CD14-positive monocyte (primary cell): ENCODE measurements at regions not wholly inside any gene's neighbourhood (a gene's known extent, or its start where the extent isn't known, plus 50 kb on each side); places are given as distances from the start of the nearest gene placed in this dataset.

Source experiments
- DNase-seq, 3 donors: peaks; one replicate each; pipeline ENCODE4 v3.0.0-alpha.2; 2011 to 2022
- H2AFZ ChIP-seq: 2 replicates; pipeline ENCODE4 v1.6.0; 2012; ENCODE audit warnings: mild to moderate bottlenecking, low read depth, low read length, inconsistent platforms; ENCODE audit not compliant: insufficient read depth, poor library complexity, severe bottlenecking
- H3K27ac ChIP-seq, 2 donors: 1 replicate in 1 of 2; 2 replicates in 1 of 2; pipeline ENCODE4 v1.5.1; 2012 to 2013; ENCODE audit warnings: low read length in 2 of 2, control low read depth in 1 of 2, inconsistent platforms in 1 of 2, low read depth in 1 of 2, mild to moderate bottlenecking in 1 of 2
- H3K27me3 ChIP-seq, 2 donors: one replicate each; pipeline versions ENCODE4 v1.6.0 to v1.6.1; 2011 to 2013; ENCODE audit warnings: low read length in 2 of 2; ENCODE audit not compliant: control insufficient read depth in 2 of 2, insufficient read depth in 2 of 2
- H3K36me3 ChIP-seq, 2 donors: replicated peaks in 1 of 2; 1 replicate in 1 of 2; 2 replicates in 1 of 2; pipeline versions ENCODE4 v1.5.1 to v1.6.1; 2012 to 2013; ENCODE audit warnings: low read length in 2 of 2, control low read depth in 1 of 2, inconsistent platforms in 1 of 2, mild to moderate bottlenecking in 1 of 2; ENCODE audit not compliant: insufficient read depth in 2 of 2, control insufficient read depth in 1 of 2
- H3K4me1 ChIP-seq, 2 donors: 1 replicate in 1 of 2; 2 replicates in 1 of 2; pipeline versions ENCODE4 v1.5.1 to v1.6.1; 2012 to 2013; ENCODE audit warnings: low read length in 2 of 2, control low read depth in 1 of 2, inconsistent platforms in 1 of 2, mild to moderate bottlenecking in 1 of 2, moderate library complexity in 1 of 2; ENCODE audit not compliant: insufficient read depth in 2 of 2, control insufficient read depth in 1 of 2
- H3K4me2 ChIP-seq: replicated peaks from 2 replicates; pipeline ENCODE3; 2012; ENCODE audit warnings: low read length, moderate library complexity, mild to moderate bottlenecking; ENCODE audit not compliant: poor library complexity, severe bottlenecking; ENCODE audit errors: extremely low read depth
- H3K4me3 ChIP-seq, 3 experiments: fragments of 200-600 bp in 1 of 3; sonication (generic) in 1 of 3; replicated peaks in 1 of 3; 1 replicate in 2 of 3; 2 replicates in 1 of 3; pipeline ENCODE4 v1.5.1; 2011 to 2013; ENCODE audit warnings: low read length in 3 of 3, mild to moderate bottlenecking in 3 of 3, control low read depth in 2 of 3, low read depth in 2 of 3, inconsistent platforms in 1 of 3, moderate library complexity in 1 of 3
- H3K79me2 ChIP-seq: 2 replicates; pipeline ENCODE4 v1.6.0; 2012; ENCODE audit warnings: mild to moderate bottlenecking, control low read depth, inconsistent platforms, low read length, moderate library complexity; ENCODE audit not compliant: insufficient read depth
- H3K9ac ChIP-seq: 2 replicates; pipeline ENCODE4 v1.6.0; 2017; ENCODE audit warnings: low read length, mild to moderate bottlenecking; ENCODE audit not compliant: insufficient read depth, poor library complexity, severe bottlenecking
- H3K9me3 ChIP-seq, 2 donors: replicated peaks in 1 of 2; 1 replicate in 1 of 2; 2 replicates in 1 of 2; pipeline versions ENCODE4 v1.5.1 to v1.6.1; 2012 to 2013; ENCODE audit warnings: low read length in 2 of 2, control low read depth in 1 of 2; ENCODE audit not compliant: control insufficient read depth in 1 of 2, insufficient read depth in 1 of 2
- H4K20me1 ChIP-seq: 2 replicates; pipeline ENCODE4 v1.6.0; 2012; ENCODE audit warnings: mild to moderate bottlenecking, low read length, control low read depth, moderate library complexity; ENCODE audit not compliant: insufficient read depth
- H3K27ac Mint-ChIP-seq, 7 donors: one replicate each; pipeline ENCODE4 v1.8.0; 2020; ENCODE audit warnings: mild to moderate bottlenecking in 7 of 7, mixed read lengths in 7 of 7, moderate library complexity in 6 of 7, inconsistent platforms in 2 of 7
- H3K27me3 Mint-ChIP-seq, 3 donors: one replicate each; pipeline ENCODE4 v1.8.0; 2021 to 2022; ENCODE audit warnings: low read depth in 3 of 3, mild to moderate bottlenecking in 3 of 3, mixed read lengths in 3 of 3, moderate library complexity in 3 of 3, inconsistent platforms in 1 of 3
- H3K36me3 Mint-ChIP-seq, 2 donors: one replicate each; pipeline ENCODE4 v1.8.0; 2020; ENCODE audit warnings: mixed read lengths in 2 of 2, inconsistent platforms in 1 of 2, mild to moderate bottlenecking in 1 of 2
- H3K4me1 Mint-ChIP-seq: one replicate; pipeline ENCODE4 v1.8.0; 2020; ENCODE audit warnings: mild to moderate bottlenecking, mixed read lengths
- H3K4me3 Mint-ChIP-seq, 2 donors: one replicate each; pipeline ENCODE4 v1.8.0; 2020; ENCODE audit warnings: mild to moderate bottlenecking in 2 of 2, mixed read lengths in 2 of 2, moderate library complexity in 1 of 2
- H3K9me3 Mint-ChIP-seq, 7 donors: one replicate each; pipeline ENCODE4 v1.8.0; 2020 to 2022; ENCODE audit warnings: mixed read lengths in 7 of 7, mild to moderate bottlenecking in 6 of 7, moderate library complexity in 6 of 7, inconsistent platforms in 2 of 7
- CTCF ChIP-seq: fragments of 200-600 bp; IDR thresholded peaks from one replicate; pipeline ENCODE4 v1.8.0; 2022; ENCODE audit warnings: antibody characterized with exemption, mild to moderate bottlenecking
- WGBS: methylation state at CpG from one replicate; pipeline ENCODE4 v1.1.5; 2013; ENCODE audit warnings: missing lambda C conversion rate; ENCODE audit not compliant: insufficient coverage; 5-methylcytosine and 5-hydroxymethylcytosine counted together
- intact Hi-C, 2 donors: fragments of 100-400 bp; cut with micrococcal nuclease; formaldehyde crosslinking; loops; one replicate each; pipeline versions ENCODE4 v1.15.0 to v1.15.1; 2023

GRCh38 chr6:111950661-111951496, 77.6 kb upstream of the FYN start:
- Mint-ChIP-seq H3K4me3 (no peak overlapping the region), H3K9me3 (peaks cover 0 to 4% (median 3%) of the 10 kb centered on the region in 7 donors), H3K36me3 (peaks cover 0 to 3% of the 10 kb centered on the region in 2 donors), H3K4me1 (peaks cover 26% of the 10 kb centered on the region), H3K27ac (no peak overlapping the region), H3K27me3 (no peaks in the 10 kb centered on the region)
- H3K9ac ChIP-seq, result no peak overlapping the region
- H2AFZ ChIP-seq, result no peak overlapping the region
- H3K4me1 ChIP-seq, result peaks cover 26 to 30% of the 10 kb centered on the region in 2 donors
- WGBS, result 100% methylated on average over 6 of the region's 11 CpGs
- no peak for DNase-seq
- no peaks in the 10 kb centered on the region for H4K20me1 ChIP-seq
- H3K36me3 ChIP-seq, result no peaks in the 10 kb centered on the region
- H3K4me3 ChIP-seq, result no peak overlapping the region
- intact Hi-C loops, result loop anchor here in 1 of 2 donors (5.0 kb wide), 1 partner anchor 36 kb away; no protein-coding TSS in a partner anchor
- no peaks in the 10 kb centered on the region for H3K9me3 ChIP-seq
- H3K4me2 ChIP-seq, result no peak overlapping the region
- H3K79me2 ChIP-seq, result no peaks in the 10 kb centered on the region
- no peak overlapping the region for H3K27ac ChIP-seq
- no peak for TF ChIP-seq CTCF
- no peaks in the 10 kb centered on the region for H3K27me3 ChIP-seq

GRCh38 chr6:111951497-111952085, 78.3 kb upstream of the FYN start:
- Mint-ChIP-seq H3K9me3 (peaks cover 0 to 4% (median 3%) of the 10 kb centered on the region in 7 donors), H3K27me3 (no peaks in the 10 kb centered on the region), H3K4me1 (peaks cover 24% of the 10 kb centered on the region), H3K4me3 (no peak overlapping the region), H3K27ac (no peak overlapping the region), H3K36me3 (peaks cover 0 to 3% of the 10 kb centered on the region in 2 donors)
- no peak overlapping the region for H3K4me2 ChIP-seq
- no peaks in the 10 kb centered on the region for H3K79me2 ChIP-seq
- H3K27me3 ChIP-seq, result no peaks in the 10 kb centered on the region
- TF ChIP-seq CTCF, result no peak
- 95% methylated on average over 6 of the region's 7 CpGs for WGBS
- no peak overlapping the region for H2AFZ ChIP-seq
- H3K9ac ChIP-seq, result no peak overlapping the region
- H4K20me1 ChIP-seq, result no peaks in the 10 kb centered on the region
- H3K36me3 ChIP-seq, result no peaks in the 10 kb centered on the region
- intact Hi-C loops, result loop anchor here in 1 of 2 donors (5.0 kb wide), 1 partner anchor 36 kb away; no protein-coding TSS in a partner anchor
- no peak for DNase-seq
- H3K27ac ChIP-seq, result no peak overlapping the region
- H3K4me3 ChIP-seq, result no peak overlapping the region
- H3K9me3 ChIP-seq, result no peaks in the 10 kb centered on the region
- H3K4me1 ChIP-seq, result peaks cover 25 to 29% of the 10 kb centered on the region in 2 donors
